NCI-H510A treated with DMSO at 0.1 percent for 48 hours (cell line): ENCODE measurements at regions not wholly inside any gene's neighbourhood (a gene's known extent, or its start where the extent isn't known, plus 50 kb on each side); places are given as distances from the start of the nearest gene placed in this dataset.
"Not testable (repeated sequence)": the region's sequence is repeated elsewhere in the genome, so short reads cannot be mapped to it uniquely, and the experiment has no call there.

Source experiments
- DNase-seq: peaks from one replicate; lab custom pipeline; 2025; lab: John Stamatoyannopoulos, UW

GRCh38 chr22:22120160-22120559 is 124.4 kb upstream of the VPREB1 start:
- DNase-seq = no peak

- no peak for DNase-seq
Observed at GRCh38 chr22:22118987-22119386, 125.6 kb upstream of the VPREB1 start.

GRCh38 chr22:22117864-22118544 is 126.6 kb upstream of the VPREB1 start:
- DNase-seq = not testable (repeated sequence)

GRCh38 chr22:22116997-22117770 is 127.4 kb upstream of the VPREB1 start:
- not testable (repeated sequence) for DNase-seq

- no peak for DNase-seq
Observed at GRCh38 chr22:22113701-22114100, 130.9 kb upstream of the VPREB1 start.

- DNase-seq = no peak
Observed at GRCh38 chr22:22112533-22113294, 130.1 kb upstream of the TOP3B start.

- no peak for DNase-seq
Observed at GRCh38 chr22:22111983-22112382, 129.4 kb upstream of the TOP3B start.

GRCh38 chr22:22111267-22111751 is 128.7 kb upstream of the TOP3B start:
- no peak for DNase-seq

- DNase-seq = peak; percentile 26
Observed at GRCh38 chr22:22110548-22111266, 128.1 kb upstream of the TOP3B start.

- no peak for DNase-seq
Observed at GRCh38 chr22:22109693-22110466, 127.3 kb upstream of the TOP3B start.

GRCh38 chr22:22106855-22107254 is 124.3 kb upstream of the TOP3B start:
- DNase-seq = no peak

GRCh38 chr22:22105364-22105763 is 122.8 kb upstream of the TOP3B start:
- DNase-seq = no peak

- no peak for DNase-seq
Observed at GRCh38 chr22:22103078-22103875, 120.7 kb upstream of the TOP3B start.

GRCh38 chr22:22099833-22100812 is 117.5 kb upstream of the TOP3B start:
- DNase-seq = no peak

- no peak for DNase-seq
Observed at GRCh38 chr22:22099194-22099486, 116.6 kb upstream of the TOP3B start.

- DNase-seq = no peak
Observed at GRCh38 chr22:22098457-22099193, 116.0 kb upstream of the TOP3B start.

- DNase-seq = no peak
Observed at GRCh38 chr22:22097727-22098228, 115.2 kb upstream of the TOP3B start.

- DNase-seq = no peak
Observed at GRCh38 chr22:22094921-22095320, 112.3 kb upstream of the TOP3B start.
